GM18870 (cell line): ENCODE measurements at regions not wholly inside any gene's neighbourhood (a gene's known extent, or its start where the extent isn't known, plus 50 kb on each side); places are given as distances from the start of the nearest gene placed in this dataset.

ENCODE experiments used
- ATAC-seq: cut with Tn5 transposase; IDR thresholded peaks from one replicate; pipeline ENCODE4 v1.9.1; 2021; ENCODE audit warnings: moderate library complexity; ENCODE audit not compliant: unreplicated experiment

DNA sequence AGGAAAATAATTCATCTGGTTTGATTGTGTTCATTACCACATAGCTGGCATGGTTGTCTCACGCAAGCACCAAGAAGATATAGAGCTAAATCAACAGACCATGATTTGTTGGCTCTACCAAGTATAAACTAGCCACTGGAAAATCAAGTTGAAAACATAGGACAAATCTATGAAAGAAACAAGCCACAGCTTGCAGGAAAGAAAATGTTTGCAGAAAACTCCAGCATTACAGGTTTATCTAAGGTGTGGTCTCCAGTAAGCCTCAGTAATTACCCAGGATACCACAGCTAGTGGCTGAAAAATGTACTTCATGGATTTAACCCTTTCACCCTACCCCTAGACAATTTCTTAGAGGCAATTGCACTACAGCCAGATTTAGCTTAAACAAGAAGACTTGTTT lies 340.6 kb downstream of the SOX2 start:
- no peak for ATAC-seq

DNA sequence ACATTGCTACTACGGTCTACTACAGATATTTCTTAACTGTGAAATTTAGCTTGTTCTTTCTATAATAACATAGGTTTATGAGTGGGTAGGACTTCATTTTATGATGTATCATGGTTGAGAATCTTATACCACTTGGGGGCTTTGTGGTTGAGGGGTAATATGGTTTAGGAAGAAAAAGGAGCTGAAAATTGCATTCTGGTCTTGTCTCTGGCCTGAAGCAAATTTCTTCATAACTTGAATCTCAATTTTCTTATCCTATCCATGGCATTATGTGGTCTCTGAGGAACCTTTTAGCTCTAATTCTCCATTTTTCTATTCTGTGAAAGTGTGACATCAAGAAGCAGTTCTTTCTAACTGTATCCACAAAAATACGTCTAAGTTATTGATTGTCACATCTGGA lies 341.0 kb downstream of the SOX2 start:
- ATAC-seq: no peak

DNA sequence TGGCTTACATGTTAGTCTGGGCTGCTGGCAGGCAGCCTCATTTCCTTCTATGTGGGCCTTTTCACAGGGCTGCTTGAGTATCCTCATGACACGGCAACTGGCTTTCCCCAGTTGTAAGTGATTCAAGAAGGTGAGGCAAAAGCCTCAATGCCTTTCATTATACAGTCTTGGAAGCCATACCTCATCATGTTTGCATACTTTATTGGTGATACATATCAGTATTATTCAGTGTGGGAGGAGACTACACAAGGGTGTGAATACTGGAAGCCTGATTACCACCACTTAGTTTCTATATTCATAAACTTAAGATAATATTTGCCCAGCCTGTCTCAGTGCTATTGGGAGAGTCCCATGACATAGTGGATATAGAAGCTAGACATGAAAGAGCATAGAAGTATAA lies 346.8 kb downstream of the SOX2 start:
- ATAC-seq: no peak

DNA sequence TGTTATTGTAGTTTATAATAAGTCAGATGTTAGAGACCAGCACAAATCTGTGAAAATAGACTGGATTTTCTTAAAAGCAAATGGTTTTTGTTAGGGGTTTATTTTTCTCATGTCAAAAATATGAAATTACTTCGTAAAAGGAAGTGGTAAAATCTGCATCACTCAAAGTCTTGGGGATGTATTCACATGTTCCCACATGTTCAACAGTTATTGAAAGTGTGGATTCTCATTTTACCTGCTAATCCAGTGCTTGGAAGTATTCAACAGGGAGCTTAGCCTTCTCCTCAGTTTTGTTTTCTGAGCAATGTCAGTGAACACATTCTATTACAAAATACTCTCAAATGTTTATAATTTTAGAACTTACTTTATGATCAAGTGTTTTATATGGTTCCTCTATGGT lies 352.0 kb downstream of the SOX2 start:
- no peak for ATAC-seq

DNA sequence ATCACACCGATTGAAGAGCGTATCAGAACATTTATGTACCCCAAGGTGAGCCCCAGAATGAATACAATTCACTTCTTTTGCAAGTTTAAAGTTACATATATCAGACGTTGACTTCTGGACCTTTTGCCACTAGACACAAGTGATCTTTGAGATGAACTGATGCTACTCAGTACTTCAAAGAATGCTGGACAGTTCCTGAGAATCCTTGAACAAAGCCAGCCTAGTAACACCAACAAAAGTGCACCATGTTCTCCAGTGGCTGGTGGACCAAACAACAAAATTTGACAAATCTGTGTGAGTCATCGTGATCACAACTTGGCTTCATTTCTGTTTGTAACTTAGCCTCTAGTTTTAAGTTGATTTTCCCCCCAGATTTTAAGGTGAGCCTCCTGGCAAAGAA lies 355.7 kb downstream of the SOX2 start:
- no peak for ATAC-seq

DNA sequence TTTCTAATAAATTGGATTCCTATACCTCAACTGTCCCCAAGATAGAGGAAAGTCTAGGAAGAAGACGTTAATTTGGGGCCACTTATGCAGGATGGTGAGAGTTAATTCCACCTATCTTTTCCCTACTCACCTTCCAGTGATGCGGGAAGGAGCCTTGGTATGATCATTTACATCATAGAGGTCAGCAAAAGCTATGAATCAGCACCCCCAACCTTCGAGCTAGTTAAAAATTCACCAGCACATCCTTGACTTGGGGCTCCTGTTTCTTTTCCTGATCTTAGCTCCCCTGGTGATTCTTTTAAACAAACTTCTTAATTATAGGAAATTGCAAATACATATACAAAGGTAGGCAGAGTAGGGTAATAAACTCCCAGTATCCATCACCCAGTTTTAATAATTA lies 366.6 kb downstream of the SOX2 start:
- ATAC-seq: no peak

DNA sequence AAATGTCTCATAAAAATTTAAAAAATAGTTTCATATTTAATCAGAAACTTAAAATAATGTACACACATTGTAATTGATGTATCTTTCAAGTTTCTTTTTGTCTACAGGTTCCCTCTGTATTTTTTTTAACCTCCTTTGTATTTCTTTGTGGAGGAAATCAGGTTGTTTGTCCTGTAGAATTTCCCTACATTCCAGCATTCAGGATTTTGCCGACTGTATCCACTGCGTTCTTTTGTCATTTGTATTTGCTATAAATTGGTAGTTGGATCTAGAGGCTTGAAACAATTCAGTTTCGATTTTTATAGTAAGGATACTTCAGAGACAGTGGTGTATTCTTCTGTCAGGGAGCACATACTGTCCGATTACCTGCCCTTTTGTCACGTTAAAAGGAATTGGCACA lies 367.2 kb downstream of the SOX2 start:
- ATAC-seq: no peak

DNA sequence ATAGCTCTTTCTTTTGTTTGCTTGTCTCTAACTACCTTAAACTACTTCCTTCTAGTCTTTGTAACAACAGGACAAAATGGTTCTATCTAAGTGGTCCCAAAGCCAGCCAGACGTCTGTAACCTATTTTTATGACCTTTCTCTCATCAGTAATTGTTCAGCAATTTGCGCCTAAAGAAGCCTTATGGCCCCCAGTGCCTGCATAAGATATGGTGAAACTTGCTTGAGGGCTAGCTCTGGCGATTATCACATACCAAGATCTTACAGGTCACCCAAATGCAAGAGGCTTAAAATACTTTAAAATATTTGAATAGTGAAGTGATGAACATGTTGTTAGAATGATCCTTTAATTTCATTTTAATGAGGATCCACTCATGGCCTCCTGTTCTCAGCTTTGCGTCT lies 369.4 kb downstream of the SOX2 start:
- no peak for ATAC-seq

DNA sequence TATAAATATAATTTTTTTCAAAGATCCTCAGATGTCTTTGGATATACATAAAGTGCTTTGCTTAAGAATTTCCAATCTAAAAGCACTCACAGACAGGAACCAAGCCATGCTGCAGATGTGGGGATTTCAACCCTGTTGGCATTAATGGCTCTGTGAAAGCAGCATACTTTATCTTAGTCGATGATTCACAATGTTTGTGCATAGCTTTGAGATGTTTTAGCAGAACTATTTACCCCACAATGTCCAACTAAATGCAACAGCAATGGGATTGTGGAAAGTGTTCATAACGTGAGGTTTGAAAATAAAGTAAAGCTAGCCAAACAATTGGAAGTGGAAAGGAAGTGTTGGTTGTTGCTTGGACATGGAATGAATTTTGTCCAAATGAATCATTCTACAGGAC lies 371.4 kb downstream of the SOX2 start:
- no peak for ATAC-seq

DNA sequence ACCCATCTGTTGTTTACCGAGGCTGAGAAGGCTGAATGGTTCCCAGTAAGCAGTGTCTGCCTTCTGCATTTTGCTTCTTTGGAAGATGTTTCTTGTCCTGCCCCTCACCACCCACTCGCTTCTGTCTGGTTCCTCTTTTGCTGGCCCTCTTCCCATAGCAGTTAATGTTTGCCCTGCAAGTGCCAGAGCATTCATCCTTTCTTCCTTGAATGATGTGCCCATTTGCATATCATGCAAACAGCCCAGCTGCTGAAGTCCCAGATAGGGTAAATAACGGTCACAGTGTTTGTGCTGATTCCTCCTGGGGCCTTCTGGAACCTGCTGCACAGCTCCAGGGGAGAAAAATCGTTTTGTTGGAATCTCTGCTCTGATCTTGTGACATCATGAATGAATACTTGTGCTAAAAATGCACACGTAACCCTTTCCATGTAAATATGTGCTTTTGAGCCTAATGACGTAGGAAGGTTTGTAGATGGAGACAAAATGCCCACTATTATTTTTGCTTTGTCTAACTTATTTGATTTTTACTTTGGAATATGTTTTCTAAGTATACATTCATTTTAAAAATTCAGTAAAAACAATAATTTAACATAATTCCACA lies 381.0 kb downstream of the SOX2 start:
- ATAC-seq: peak; percentile 62

DNA sequence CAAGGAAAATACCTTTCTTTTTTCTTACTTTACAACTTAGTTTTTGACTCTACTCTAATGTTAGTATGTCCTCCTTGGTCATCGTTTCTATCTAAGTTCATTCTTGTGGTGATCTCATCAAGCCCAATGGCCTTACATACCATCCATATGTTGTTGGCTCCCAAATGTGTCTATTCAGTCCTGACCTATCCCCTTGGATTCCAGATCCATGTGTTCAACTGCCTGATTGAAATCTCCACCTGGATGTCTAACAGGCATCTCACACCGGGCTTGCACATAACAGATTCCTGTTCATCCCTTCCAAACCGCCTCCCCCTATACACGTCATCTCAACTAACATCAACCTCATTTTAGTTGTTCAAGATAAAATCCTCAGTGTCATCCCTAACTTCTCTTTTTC lies 382.6 kb downstream of the SOX2 start:
- ATAC-seq: no peak

DNA sequence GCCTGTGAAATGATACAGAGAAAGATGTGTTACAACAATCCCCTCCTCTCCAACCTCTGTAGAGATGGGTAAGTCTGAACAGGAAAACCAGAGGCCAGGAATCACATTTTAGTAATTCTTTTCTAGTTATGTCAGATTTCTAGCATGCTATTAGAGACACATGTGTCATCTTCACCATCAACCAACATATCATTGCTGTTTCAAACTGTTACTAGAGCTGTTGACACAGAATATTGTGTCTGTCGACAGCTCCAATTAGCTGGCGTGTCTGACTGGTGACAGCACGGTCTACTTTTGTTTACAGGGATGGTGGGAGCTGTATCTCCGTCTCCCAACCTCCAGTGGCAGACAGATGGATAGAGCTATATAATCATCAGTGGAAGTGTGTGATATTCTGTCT lies 393.2 kb downstream of the SOX2 start:
- ATAC-seq: no peak

DNA sequence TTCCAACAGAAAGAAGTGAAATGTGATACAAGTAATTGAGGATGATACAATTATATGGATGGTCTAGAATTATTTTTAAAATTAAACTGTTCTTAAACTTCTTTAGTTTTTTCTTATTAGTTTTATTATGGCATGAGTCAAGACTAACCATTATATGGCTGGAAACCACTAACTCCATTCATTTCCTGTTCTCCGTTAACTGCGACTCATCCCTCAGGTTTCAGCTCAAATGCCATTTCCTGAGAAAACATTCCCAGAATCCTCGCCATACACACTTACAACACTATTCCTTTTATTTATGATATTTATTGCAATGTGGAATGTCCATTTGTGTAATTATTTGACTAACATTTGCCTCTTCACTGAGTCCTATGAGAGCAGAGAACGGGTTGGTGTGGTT lies 394.1 kb downstream of the SOX2 start:
- ATAC-seq: no peak

DNA sequence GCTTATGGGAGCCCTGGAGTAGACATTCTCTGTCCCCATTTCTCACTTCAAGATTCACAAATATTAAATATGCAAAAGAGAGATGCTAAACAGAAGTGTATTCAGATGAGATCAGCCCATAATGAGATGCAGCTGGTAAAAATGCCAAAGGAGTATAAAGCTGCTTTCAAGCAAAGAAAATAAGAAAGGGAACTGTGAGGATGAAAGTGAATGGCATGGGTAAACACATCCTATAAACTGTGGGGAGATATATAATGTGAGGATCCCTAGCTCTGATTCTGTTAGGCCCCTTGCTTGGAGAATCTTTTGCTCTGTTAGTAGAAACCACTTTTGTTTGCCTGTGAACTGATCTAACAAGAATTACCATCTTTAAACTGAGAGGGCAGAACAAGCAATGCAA lies 396.6 kb downstream of the SOX2 start:
- no peak for ATAC-seq

DNA sequence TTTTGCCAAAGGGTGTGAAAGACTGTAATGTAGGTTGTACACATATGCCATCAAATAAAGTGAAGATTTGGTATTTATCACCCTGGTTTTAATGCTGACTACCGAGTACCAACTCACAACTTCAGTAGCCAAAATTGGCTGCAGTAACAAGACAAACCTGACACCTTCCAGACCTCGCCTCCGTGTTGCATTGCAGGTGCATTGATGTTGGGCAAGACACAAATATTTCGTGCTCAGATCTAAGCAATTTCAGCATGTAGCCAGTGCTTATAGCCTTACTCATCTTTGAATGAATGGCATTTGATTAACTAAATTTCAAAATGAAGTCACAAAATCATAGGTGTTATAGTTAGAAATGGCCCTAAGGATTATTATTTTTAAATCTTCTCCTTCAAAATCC lies 400.2 kb downstream of the SOX2 start:
- ATAC-seq: no peak

DNA sequence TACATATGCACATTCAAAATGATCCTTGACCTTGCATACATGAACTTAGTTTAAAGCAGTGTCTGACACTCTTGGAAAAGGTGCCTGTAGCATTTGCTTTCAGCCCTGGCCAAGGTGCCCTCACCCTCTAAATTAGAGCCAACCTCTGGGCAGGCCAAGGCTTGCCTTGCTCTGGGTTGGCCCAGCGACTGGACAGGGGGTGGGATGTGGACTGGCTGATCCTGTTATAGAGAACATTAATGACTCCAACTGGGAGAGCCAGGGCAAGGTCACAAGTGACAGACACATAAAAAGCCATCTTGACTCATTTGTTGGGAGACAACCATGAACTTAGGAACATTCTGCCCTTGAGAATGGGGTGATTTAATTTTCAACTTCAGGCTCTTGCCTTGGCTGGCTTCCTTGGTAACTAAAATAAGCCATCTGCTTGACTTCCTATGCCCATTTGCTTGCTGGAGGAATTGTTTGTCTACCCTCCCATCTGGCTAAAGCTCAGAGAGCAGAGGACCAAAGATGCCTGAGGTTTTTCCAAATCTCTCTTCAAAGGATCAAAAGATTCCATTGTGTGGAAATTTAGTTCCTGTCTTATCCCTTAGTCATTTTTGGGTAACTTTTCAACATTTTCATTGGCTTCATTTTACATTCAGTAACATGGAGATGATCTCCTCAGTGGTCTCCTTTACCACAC lies 403.7 kb downstream of the SOX2 start:
- ATAC-seq: no peak

DNA sequence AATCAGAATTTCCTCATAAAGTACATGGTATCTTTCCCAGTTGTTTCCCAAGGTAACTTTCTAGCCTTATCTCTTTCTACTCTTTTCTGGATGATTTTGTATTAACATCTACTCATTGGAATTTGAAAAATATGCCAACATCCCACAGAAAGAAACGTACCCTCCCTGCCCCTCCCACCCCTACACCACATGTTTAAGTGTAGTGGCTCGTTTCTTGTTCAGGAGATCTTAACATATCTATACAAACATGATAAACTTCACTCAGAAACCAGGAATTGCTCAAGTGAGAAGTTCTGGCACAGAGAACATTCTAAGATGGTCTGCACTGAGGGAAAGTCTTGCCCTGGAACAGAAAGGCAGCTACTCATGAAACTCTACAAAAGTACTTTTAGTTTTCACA lies 404.7 kb downstream of the SOX2 start:
- ATAC-seq: no peak

DNA sequence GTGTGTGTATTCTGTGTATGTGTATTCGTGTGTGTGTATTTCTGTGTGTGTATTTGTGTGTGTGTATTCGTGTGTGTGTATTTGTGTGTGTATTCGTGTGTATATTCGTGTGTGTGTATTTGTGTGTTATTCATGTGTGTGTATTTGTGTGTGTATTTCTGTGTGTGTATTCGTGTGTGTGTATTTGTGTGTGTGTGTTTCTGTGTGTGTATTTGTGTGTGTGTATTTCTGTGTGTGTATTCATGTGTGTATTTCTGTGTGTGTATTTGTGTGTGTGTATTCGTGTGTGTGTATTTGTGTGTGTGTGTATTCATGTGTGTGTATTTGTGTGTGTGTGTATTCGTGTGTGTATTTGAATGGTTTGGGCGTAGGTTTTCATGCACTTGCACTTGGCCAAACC lies 405.4 kb downstream of the SOX2 start:
- ATAC-seq: no peak

DNA sequence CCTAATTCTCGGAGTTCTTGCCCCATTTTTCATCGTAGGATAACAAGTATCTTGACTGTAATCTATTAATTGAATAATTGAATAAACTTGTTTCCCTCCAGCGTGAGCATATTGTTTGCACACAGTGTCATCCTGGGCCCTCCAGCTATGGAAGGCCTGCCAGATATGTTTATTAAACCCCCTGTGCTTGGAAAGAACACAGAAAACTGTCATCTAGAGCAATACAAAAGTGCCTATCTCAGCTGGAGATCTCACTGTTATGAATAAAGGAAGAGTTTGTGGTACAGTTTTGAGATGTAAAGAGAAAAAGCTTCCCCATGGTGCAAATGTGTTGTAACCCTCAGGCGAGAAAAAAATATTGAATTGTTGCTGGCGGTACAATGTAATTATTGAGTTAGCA lies 405.9 kb downstream of the SOX2 start:
- ATAC-seq: no peak

DNA sequence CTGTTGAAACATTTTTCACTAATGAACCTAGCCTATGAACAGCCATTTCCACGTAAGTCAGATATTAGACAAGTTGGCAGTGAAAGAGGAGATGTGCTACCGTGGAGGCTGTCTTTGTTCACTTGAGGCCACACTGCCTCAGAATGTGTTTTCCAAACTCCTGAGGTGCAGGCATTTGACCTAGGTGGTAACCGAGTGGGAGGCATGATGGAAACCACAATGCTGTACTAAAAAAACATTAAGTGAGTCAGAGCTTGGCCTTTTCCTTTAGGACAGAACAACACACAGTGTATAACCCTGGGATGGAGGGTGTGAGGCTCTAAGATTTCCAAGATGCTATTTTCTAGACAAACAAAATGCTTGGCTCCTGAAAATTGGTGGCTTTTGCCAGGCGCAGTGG lies 406.3 kb downstream of the SOX2 start:
- ATAC-seq: no peak

DNA sequence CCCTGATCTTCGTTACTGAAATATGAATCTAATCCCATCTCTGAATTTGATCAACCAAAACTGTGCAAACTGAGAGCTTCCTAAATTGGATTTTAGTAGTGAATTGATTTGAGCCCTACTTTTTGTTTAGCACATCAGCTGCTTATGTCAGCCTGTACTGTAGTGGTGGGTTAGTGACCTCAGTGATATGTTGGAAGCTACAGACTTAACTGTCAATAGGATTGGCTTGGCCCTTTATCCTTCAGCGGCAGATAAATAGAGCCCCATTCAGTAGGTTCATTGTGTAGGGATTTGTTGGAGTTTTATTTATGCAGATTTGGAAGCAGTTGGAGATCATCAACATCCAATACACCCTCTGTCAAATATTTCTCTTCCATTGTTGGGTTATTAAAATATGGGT lies 409.7 kb downstream of the SOX2 start:
- no peak for ATAC-seq

DNA sequence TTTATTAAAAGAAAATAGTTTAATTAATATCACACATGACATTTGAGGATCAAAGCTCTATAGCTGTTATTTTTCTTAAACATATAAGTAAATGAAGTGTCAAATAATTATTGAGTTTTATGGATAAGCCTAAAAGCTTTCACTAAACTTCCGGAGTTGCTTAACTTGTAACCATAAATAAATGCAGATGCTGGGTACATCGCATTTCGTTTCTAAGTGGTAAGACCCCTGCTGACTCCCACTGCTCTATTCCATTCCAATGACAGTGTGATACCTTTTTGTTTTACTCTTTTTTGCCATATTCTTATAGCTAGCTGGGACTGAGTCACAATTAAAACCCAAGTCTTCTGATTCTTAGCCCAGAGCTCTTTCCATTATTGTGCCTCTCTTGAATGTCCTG lies 411.1 kb downstream of the SOX2 start:
- no peak for ATAC-seq

DNA sequence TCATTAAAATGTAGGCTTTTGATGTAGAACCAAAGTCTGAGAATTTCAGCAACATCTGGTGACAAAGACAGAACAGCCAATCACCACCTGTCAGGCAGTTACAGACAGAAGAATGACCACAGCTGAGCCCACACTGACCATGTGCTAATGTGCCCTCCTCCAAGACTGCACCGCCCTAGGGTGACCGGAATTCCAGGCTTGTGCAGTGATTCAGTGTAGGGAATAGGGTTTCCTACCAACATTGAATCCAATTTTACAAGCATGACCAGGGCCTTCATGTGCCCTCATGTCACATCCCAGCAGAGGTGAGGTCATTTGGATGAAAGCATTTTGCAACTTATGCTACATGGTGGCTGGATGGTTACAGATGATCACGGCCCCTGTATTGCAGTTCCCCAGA lies 412.5 kb downstream of the SOX2 start:
- ATAC-seq: no peak
